ENCODE measurements at regions not wholly inside any gene's neighbourhood (a gene's known extent, or its start where the extent isn't known, plus 50 kb on each side); places are given as distances from the start of the nearest gene placed in this dataset.

DNA sequence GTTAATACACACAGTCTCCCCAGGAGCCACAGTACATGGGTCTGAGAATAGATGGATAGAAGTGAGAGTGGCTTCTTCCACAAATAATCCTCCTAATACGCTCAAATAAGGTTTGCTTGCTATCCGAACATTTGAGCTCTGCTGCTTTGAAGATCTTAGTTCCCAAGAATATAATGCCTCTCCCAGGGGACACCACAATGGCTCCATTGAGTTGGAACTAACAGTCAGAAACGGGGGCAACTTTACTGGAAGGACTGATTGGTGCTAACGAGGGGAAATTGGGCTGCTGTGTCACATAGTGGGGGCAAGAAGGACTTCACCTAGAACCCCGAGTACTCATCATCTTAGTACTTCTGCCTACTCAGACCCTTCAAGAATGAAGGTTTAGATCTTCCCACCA is 66.2 kb downstream of the IGLL5 start:
- Histone ChIP-seq H3K4me3 (no peak overlapping the region), H3K9me3 (no peaks in the 10 kb centered on the region), H3K27ac (no peak overlapping the region), H3K27me3 (peaks cover 0 to 78% of the 10 kb centered on the region in 2 donors), H3K36me3 (no peaks in the 10 kb centered on the region), H3K4me1 (no peaks in the 10 kb centered on the region)
- TF ChIP-seq, protein P1, sequence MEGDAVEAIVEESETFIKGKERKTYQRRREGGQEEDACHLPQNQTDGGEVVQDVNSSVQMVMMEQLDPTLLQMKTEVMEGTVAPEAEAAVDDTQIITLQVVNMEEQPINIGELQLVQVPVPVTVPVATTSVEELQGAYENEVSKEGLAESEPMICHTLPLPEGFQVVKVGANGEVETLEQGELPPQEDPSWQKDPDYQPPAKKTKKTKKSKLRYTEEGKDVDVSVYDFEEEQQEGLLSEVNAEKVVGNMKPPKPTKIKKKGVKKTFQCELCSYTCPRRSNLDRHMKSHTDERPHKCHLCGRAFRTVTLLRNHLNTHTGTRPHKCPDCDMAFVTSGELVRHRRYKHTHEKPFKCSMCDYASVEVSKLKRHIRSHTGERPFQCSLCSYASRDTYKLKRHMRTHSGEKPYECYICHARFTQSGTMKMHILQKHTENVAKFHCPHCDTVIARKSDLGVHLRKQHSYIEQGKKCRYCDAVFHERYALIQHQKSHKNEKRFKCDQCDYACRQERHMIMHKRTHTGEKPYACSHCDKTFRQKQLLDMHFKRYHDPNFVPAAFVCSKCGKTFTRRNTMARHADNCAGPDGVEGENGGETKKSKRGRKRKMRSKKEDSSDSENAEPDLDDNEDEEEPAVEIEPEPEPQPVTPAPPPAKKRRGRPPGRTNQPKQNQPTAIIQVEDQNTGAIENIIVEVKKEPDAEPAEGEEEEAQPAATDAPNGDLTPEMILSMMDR (IDR thresholded peaks at IDR 0.05): no peak
- intact Hi-C loops (cut with DNase I; ENCODE audit: low total_unique reads): loop anchor here (10.0 kb wide), 2 partner anchors 99 to 431 kb away; no protein-coding TSS in a partner anchor
- no peak for DNase-seq

DNA sequence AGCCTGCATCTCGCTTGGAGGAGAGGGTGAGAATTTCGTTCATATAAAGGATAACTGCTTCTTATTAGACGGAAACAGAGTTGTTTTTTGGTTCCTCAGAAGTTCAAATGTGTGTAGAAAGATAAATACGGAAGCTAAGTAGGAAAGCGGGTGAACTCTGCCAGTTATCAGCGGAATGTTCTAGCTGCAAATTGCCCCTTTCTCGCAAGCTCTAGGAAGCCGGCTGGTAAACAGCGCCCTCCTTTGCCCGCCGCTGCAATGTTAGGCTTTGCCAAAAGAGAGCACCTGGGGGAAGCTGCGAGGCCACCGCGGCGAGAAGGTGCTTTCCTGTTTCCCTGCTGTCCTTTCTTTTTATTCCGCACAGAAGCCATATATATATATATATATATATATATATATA is 67.0 kb downstream of the IGLL5 start:
- DNase-seq: no peak
- Histone ChIP-seq H3K36me3 (no peaks in the 10 kb centered on the region), H3K4me3 (no peak overlapping the region), H3K9me3 (no peaks in the 10 kb centered on the region), H3K27ac (no peak overlapping the region), H3K27me3 (peaks cover 0 to 73% of the 10 kb centered on the region in 2 donors), H3K4me1 (no peaks in the 10 kb centered on the region)
- intact Hi-C loops (cut with DNase I; ENCODE audit: low total_unique reads): loop anchor here (10.0 kb wide), 2 partner anchors 100 to 430 kb away; no protein-coding TSS in a partner anchor
- TF ChIP-seq, protein P1 (IDR thresholded peaks at IDR 0.05): no peak

DNA sequence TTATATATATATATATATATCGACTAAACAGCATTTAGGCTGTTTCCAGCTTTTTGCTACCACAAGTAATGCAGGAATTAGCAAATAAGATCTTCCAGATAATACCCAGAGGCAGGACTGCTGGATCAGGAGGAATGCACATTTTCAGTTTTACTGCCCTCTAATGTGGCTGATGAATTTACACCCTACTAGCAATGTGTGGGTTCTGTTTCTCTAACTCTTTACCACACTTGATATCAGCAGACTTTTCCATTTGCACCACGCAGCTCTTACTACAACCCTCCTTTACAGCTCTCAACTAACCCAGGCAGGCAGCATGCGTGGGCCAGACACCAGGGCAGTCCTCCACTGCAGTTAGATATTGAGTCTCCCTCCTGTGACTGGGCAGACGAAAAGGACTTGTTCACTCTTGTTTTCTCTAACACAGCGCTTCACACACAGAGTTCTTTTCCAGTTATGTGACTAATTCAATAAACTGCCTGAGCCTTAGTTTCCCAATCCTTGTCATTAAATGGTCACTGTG is 67.7 kb downstream of the IGLL5 start:
- no peaks in the 10 kb centered on the region for H3K36me3 ChIP-seq
- no peak overlapping the region for H3K4me3 ChIP-seq
- intact Hi-C loops (cut with DNase I; ENCODE audit: low total_unique reads): loop anchor here (10.0 kb wide), 2 partner anchors 101 to 429 kb away; no protein-coding TSS in a partner anchor
- no peaks in the 10 kb centered on the region for H3K9me3 ChIP-seq
- DNase-seq: no peak
- no peaks in the 10 kb centered on the region for H3K4me1 ChIP-seq
- H3K27ac ChIP-seq: no peak overlapping the region
- TF ChIP-seq, protein P1 (IDR thresholded peaks at IDR 0.05): no peak
- H3K27me3 ChIP-seq: peaks cover 0 to 69% of the 10 kb centered on the region in 2 donors

DNA sequence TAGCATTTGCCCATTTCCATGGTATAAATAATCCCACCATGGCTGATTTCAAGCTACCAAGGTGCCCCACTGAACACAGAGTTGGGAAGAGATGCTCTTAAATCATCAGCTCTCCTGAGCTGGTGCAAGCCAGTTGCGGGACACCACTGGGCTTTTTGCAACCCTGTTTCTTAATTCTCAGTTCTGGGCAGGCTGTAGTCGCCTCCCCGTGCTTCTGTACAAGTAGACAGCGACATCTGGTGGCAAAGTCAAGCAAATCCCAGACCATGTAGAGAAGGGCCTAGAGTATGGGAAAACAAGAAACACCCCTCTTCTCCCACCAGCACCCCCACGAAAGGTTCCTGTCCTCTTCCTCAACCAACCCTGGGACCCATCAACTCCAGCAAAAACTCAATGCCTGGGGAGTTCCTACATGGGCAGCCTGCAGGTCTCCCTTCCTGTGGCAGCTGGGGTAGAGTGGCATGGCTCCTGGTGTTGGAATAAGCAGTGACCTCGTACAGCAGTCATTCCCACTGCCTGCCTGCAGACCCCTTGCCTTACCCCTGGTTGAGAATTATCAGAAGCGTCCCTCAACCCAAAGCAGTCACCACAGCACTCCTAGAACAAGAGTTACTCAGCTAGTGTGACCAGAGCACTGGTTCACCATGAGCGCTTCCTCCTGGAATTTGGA is 68.4 kb downstream of the IGLL5 start:
- H3K27me3 ChIP-seq: peaks cover 0 to 62% of the 10 kb centered on the region in 2 donors
- no peaks in the 10 kb centered on the region for H3K4me1 ChIP-seq
- DNase-seq: peak in 1 of 2 donors; percentile 77
- H3K27ac ChIP-seq: no peak overlapping the region
- TF ChIP-seq, protein P1 (IDR thresholded peaks at IDR 0.05): peak; percentile 59 to 70
- intact Hi-C loops (cut with DNase I; ENCODE audit: low total_unique reads): loop anchor here (2.0 to 10.0 kb wide), 3 partner anchors 101 to 429 kb away; no protein-coding TSS in a partner anchor
- no peak overlapping the region for H3K4me3 ChIP-seq
- H3K36me3 ChIP-seq: no peaks in the 10 kb centered on the region
- no peaks in the 10 kb centered on the region for H3K9me3 ChIP-seq

DNA sequence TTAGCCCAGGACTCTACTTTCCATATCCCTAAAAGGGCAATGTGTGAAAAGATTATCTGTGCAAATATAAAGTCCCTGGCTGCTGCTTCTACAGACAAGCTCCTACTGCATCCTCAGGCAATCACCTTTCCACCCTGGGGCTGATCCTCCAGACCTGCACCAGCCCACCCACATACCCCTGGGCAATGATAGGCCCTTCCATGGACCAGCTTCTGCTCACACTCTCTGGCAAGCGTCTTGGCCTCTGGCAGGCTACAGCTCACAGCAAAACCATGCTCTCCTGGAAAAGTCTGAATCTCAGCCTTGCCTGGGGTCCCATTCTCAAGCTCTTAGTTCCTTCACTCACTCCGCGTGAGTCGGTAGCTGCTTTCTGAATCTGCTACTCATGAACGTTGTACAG is 69.5 kb downstream of the IGLL5 start:
- no peaks in the 10 kb centered on the region for H3K36me3 ChIP-seq
- no peaks in the 10 kb centered on the region for H3K4me1 ChIP-seq
- intact Hi-C loops (cut with DNase I; ENCODE audit: low total_unique reads): loop anchor here (2.0 to 10.0 kb wide), 3 partner anchors 102 to 428 kb away; no protein-coding TSS in a partner anchor
- no peak for DNase-seq
- H3K27me3 ChIP-seq: peaks cover 0 to 51% of the 10 kb centered on the region in 2 donors
- H3K27ac ChIP-seq: no peak overlapping the region
- peaks cover 0 to 3% (median 0%) of the 10 kb centered on the region in 3 donors for H3K9me3 ChIP-seq
- no peak overlapping the region for H3K4me3 ChIP-seq
- TF ChIP-seq, protein P1 (IDR thresholded peaks at IDR 0.05): no peak
